HG03175 (cell line): ENCODE measurements at regions not wholly inside any gene's neighbourhood (a gene's known extent, or its start where the extent isn't known, plus 50 kb on each side); places are given as distances from the start of the nearest gene placed in this dataset.
"Not testable (repeated sequence)": the region's sequence is repeated elsewhere in the genome, so short reads cannot be mapped to it uniquely, and the experiment has no call there.

ENCODE experiments used
- ATAC-seq: cut with Tn5 transposase; IDR thresholded peaks from one replicate; pipeline ENCODE4 v1.9.1; 2021; ENCODE audit warnings: mild to moderate bottlenecking, moderate library complexity; ENCODE audit not compliant: unreplicated experiment

- no peak for ATAC-seq
Observed at GRCh38 chr13:40345149-40345514, 321.3 kb downstream of the FOXO1 start.

DNA sequence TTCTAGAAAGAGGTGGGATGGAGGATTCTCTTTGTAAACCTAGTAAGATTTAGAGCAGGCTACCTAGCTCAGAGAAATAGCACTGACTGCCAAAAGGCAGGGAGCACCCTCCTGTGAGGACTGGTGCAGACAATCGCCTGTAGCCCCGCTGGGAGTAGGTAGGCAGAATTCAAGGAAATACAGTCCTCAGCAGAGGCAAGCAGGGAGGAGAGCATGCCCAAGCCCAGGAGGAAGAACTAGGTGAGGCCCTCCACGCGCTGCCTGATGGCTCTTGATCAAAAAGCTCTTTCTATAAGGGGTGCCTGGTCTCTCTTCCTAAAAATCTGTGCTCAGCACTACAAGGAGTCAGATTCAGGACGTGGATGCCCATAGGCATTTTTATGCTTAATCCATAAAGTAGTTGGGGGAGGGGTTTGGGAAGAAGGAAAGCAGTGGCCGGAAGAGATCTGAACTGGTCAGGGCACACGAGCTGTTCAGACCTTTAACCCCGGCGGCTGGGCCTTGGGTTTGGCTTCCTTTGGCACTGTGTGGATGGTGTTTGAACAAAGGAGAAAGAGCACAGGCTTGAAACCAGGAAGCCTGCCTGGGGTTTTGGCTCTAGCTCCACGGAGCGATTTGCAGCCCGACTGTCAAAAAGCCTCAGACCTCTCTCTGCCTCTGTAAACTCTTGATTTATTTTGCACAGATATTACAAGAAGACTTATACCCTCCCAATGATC is 320.6 kb downstream of the FOXO1 start:
- ATAC-seq: no peak

GRCh38 chr13:40346592-40346991 is 319.8 kb downstream of the FOXO1 start:
- ATAC-seq: no peak

GRCh38 chr13:40348096-40348679 is 318.3 kb downstream of the FOXO1 start:
- ATAC-seq: no peak

- no peak for ATAC-seq
Observed at GRCh38 chr13:40350283-40350992, 316.0 kb downstream of the FOXO1 start.

DNA sequence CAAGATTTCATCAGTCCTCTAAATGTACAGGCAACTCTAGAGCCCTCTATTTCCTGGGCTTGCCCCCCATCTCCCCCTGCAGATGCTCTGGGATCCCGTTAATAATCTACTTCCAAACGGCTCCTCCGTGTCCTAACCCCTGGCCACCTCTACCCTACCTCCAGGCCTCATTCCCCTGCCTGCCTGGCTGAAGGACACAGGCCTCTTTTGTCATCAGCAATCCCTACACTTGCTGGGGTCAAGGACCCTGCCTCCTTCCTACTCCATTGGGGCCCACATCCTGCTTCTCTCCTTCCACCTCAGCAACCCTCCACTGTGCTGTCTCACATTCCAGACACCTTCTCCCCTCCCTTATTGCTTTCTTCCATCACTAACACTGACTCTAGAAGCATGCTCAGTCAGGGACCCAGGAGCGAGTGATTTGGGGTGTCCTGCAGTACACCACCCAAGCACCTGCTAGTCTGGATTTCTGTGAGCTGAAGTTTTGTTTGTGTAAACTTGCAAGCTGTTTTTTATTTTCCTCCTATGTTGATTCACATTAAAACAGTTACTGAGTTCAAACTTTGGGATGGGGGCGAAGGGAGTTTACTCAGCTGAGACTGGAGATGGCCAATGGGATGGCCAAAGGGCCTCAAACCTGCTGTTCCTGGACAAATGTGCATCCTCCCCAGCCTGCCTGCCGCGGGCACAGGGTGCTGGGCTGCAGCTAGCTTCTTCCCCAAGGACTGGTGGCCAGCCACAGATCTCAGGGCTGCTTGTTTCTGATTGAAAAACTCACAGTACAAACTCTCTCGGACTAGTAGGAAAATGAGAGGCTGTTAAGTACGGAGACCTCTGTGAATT is 314.7 kb downstream of the FOXO1 start:
- ATAC-seq: no peak

- no peak for ATAC-seq
Observed at GRCh38 chr13:40352380-40352778, 314.1 kb downstream of the FOXO1 start.

- no peak for ATAC-seq
Observed at GRCh38 chr13:40352802-40353562, 313.5 kb downstream of the FOXO1 start.

DNA sequence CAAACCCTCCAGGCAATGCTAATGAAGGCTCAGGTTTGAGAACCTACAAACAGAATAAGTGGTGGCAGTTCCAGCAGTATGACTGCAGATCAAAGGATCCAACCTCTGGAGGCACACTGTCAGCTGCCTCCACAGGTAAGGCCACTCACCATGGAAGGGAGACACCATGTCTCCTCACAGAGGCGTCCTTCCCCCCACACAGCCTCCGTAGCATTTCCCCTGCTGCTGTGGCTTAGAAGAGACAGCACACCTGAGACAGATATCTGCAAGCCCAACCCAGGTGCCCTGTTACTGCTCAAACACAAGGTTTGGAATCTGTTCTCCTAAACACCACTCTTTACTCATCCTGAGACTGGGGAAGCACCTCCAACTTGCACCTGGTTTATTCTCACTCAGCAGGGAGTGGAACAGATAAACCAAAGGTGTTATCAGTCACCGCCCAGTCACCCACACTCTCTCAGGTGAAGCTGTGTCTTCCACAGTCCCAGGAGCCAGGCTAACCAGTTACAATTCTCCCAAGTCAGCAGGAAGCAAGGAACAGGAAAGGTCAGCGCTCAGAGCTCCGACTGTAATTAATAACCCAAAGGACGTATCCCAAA is 311.2 kb downstream of the FOXO1 start:
- no peak for ATAC-seq

DNA sequence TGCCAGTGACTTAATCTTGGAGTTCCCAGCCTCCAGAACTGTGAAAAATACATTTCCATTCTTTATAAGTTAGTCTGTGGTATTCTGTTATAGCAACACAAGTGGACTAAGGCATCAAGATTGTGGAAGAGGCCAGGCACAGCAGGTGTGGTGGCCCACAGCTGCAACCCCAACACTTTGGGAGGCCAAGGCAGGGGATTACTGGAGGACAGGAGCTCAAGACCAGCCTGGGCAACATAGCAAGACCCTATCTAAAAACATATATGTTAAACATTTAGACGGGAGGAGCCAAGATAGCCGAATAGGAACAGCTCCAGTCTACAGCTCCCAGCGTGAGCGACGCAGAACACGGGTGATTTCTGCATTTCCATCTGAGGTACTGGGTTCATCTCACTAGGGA is 310.4 kb downstream of the FOXO1 start:
- no peak for ATAC-seq

DNA sequence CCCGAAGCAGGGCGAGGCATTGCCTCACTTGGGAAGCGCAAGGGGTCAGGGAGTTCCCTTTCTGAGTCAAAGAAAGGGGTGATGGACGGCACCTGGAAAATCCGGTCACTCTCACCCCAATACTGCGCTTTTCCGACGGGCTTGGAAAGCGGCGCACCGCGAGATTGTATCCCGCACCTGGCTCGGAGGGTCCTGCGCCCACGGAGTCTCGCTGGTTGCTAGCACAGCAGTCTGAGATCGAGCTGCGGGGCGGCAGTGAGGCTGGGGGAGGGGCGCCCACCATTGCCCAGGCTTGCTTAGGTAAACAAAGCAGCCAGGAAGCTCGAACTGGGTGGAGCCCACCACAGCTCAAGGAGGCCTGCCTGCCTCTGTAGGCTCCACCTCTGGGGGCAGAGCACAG is 310.0 kb downstream of the FOXO1 start:
- ATAC-seq: not testable (repeated sequence)

DNA sequence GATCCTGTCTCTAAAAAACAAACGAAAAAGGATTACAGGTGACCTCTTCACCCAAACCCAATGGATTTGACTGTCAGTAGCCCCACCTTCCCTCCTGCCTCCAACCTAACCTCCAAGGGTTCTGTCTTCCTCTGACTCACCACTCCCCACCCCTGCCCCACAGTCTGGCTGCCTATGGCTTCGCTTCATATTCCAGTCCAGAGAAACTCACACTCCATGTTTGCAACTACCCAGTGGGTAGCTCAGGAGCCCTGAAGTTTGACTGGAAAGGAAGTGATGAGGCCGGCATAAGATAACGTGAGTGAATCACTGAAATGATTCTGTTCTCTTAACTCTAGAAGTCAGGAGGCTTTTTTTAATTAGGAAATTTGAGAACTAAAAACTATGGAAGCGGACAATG is 303.9 kb downstream of the FOXO1 start:
- ATAC-seq: no peak

DNA sequence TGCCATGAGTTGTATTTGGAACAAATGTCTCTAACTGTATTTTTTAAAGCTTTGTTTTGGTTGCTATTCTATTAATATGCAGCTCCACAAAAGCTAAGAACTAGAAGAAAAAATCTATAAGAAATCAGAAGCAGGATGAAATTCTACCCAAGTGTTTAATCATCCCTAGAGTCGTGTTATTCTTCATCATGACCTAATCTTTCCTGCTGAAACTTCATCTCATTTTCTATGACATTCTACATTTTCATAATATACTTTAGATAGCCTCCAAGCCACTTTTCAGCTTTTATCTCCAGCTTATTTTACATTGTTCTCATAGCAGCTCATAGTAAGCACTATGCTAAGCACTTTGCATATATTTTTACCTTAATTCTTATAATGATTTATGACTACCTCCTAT is 302.8 kb downstream of the FOXO1 start:
- no peak for ATAC-seq

DNA sequence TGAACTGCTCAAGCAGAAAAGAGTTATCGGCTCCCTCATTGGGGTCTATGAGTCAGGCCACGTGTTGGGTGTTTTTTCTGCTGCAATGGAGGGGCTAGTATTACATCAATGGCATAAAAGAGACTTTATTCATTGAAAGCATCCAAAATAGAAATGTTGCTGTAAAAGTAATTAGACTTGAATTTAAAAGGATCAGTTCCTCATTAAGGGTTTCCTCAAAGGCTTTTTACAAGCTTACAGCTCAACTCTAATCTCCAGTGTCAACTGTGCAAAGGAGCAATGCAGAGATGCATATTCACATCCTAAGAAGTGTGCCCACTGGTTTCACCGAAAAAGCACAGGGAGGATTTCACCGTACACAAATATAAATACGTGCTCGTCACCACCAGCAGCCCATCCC is 300.3 kb downstream of the FOXO1 start:
- ATAC-seq: no peak

DNA sequence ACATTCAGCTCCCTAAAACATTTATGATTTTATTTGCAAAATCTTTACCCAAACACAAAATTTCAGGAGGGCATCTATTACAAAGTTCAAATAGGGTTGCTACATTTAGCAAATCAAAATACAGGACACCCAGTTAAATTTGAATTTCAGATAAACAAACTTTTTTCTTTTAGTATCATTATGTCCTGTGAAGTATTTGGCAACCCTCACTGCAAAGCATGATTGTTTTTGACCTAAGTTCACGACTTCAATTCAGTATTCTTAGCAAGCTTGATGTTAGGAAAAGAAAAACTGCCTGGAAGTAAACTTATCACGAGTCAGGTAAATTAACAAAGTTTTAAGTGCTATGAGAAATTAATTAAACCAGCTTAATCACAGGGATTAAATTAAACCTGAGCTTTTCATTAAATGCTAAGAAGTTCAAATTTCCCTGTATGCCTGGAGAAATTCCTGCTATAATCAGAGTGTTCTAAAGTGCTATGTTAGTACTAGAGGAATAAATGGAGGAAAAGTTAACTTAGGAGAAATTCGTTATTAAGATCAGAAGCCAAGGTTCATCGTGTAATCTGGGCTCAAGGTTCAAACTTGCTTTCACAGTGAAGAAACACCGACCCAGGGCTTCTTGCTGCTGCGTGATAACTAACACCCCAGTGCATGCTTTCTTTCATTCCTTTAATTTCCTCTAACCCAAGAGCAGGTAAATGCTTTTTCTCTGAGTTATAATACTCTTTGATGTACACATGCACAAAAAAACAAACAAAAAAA is 298.1 kb downstream of the FOXO1 start:
- no peak for ATAC-seq

GRCh38 chr13:40370661-40371060 is 295.8 kb downstream of the FOXO1 start:
- ATAC-seq: no peak

GRCh38 chr13:40371531-40372125 is 294.8 kb downstream of the FOXO1 start:
- ATAC-seq: no peak

DNA sequence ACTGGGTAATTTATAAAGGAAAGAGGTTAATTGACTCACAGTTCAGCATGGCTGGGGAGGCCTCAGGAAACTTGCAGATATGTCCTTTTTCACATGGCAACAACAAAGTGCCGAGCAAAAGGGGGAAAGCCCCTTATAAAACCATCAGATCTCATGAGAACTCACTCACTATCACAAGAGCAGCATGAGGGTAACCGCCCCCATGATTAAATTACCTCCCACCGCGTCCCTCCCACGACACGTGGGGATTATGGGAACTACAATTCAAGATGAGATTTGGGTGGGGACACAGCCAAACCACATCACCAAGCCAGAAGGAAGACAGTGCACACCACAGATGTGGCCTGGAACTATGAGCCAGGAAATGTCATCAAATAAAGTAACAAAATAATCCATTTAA is 292.8 kb downstream of the FOXO1 start:
- not testable (repeated sequence) for ATAC-seq

DNA sequence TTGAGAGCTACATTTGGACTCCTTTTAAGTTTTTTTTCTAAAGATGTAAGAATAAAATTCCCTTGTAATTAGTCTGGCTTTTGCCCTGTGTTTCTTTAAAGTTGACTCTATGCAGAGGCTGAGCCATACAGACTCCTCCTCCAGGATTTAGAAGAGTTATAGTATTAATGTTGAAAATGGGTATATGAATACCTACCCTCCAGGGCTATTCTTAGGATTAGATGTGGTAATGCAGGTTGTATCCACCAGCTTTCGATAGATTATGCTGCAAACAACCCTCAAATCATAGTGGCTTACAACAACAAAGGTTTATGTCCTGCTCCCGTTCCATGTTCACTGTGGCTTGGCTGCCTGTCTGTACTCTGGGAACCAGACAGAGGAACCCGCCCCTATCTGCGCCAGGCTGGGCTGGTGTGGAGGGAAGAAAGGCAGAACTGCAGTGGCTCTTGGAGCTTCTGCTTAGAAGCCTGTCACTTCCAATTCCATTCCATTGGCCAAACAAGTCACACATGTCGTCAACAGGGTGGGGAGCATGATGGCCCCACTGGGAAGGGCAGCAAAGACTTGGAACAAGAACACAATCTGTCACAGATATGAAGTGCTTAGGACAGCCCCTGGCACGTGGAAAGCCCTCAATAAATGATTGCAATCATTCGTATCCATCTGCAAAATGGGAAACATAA is 290.8 kb downstream of the FOXO1 start:
- ATAC-seq: no peak
